ENCODE measurements at regions not wholly inside any gene's neighbourhood (a gene's known extent, or its start where the extent isn't known, plus 50 kb on each side); places are given as distances from the start of the nearest gene placed in this dataset.
A peak's percentile ranks its signal among the peaks of the same experiment; 100 is the strongest.

DNA sequence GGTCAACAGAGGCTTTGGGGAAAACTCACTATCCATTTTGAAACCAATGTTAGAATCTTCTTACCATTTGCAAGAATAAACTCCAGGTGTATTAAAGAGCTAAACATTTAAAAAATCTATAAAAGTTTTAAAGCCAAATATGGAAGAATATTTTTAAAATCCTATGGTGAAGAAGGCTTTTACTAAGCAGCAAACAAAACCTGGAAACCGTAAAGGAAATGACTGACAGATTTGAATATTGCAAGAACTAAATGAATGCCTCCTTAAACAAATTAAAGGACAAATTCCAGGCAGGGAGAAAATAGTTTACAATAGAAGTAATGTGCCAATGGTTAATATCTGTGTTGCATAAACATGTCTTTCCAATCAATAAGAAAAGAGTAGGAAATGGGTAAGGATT lies 68.1 kb downstream of the KLF15 start:
- 56 to 71% methylated on average over 1 of the region's 1 CpG for WGBS, 2 donors (ENCODE audit: low coverage in 1 of 2)
- peaks cover 57% of the 10 kb centered on the region for H3K27me3 ChIP-seq
- TF ChIP-seq POLR2A (IDR thresholded peaks at IDR 0.05) (no peak), POLR2AphosphoS5 (IDR thresholded peaks at IDR 0.05) (no peak), EP300 (IDR thresholded peaks at IDR 0.05; ENCODE audit: low read depth) (no peak)
- TF ChIP-seq, protein P1, sequence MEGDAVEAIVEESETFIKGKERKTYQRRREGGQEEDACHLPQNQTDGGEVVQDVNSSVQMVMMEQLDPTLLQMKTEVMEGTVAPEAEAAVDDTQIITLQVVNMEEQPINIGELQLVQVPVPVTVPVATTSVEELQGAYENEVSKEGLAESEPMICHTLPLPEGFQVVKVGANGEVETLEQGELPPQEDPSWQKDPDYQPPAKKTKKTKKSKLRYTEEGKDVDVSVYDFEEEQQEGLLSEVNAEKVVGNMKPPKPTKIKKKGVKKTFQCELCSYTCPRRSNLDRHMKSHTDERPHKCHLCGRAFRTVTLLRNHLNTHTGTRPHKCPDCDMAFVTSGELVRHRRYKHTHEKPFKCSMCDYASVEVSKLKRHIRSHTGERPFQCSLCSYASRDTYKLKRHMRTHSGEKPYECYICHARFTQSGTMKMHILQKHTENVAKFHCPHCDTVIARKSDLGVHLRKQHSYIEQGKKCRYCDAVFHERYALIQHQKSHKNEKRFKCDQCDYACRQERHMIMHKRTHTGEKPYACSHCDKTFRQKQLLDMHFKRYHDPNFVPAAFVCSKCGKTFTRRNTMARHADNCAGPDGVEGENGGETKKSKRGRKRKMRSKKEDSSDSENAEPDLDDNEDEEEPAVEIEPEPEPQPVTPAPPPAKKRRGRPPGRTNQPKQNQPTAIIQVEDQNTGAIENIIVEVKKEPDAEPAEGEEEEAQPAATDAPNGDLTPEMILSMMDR (IDR thresholded peaks at IDR 0.05), result no peak
- H3K4me3 ChIP-seq, result no peak overlapping the region
- in situ Hi-C loops (cut with MboI; ENCODE audit: low pct_ligation_motif_present in 1 of 4, low pct_unique_long_range_greater_than_20kb in 1 of 4, low sequenced_read_pairs in 3 of 4), result no loop called here
- H3K9me3 ChIP-seq, result no peaks in the 10 kb centered on the region
- peaks cover 6 to 20% (median 10%) of the 10 kb centered on the region in 4 donors for H3K4me1 ChIP-seq
- DNase-seq, result no peak
- no peak overlapping the region for H3K27ac ChIP-seq
- no peaks in the 10 kb centered on the region for H3K36me3 ChIP-seq
- intact Hi-C loops (cut with DNase I; ENCODE audit: low total_unique reads), result no loop called here

DNA sequence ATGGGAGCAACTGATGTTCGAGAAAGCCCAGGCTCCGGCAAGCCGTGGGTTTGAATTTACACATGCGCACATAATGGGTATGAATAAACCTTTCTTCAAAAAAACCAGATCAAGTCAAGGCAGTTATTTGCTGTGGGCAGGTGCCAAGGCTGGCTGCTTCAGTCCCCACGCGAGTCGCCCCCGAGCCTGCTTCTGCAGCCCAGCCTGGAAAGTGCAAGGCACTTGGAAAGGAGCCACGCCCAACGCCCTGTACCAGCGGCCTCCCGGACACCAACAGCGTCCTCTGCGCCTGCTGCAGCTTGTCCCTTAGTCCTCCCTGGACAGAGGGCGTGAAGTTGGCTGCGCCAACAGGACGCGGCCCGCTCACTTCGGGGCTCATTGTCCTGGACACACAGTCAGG lies 68.9 kb downstream of the KLF15 start:
- in situ Hi-C loops (cut with MboI; ENCODE audit: low pct_ligation_motif_present in 1 of 4, low pct_unique_long_range_greater_than_20kb in 1 of 4, low sequenced_read_pairs in 3 of 4), result no loop called here
- 53% methylated on average over 16 of the region's 20 CpGs; no CpG with 5 or more reads in 1 of the 2 donors for WGBS, 2 donors (ENCODE audit: low coverage in 1 of 2)

DNA sequence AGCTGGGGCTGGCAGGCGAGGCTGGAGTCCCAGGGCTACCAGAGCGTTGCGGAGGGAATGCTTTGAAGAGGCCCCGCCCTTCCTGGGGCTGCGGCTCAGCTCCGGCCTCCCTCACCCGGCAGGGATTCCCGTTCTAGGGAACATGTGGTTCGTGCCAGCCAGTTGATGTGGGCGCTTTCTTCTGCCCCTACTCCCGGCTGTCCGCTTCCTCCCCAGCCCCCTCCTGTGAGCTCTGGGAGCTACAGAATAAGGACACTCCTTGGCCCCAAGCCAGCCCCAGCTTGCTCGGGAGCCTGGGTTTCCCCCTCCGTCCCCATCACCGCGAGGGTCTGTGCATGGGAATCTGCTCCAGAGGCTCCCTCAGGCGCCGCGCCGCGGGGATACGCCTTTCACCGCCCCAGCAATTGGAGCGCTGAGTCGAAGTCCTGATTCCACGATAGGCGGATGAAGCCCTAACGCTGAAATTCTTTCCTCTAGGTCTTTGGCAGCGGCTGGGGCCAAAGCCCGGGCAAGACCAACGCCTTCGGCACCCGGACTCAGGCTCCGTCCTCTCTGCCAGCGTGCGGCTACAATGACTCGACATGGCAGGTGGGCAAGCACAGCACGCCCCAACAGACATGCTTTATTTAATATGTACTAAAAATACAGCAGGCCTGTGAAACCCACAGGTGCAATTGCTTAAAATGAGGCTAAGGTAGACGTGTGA lies 69.5 kb downstream of the KLF15 start:
- DNase-seq, result peak; percentile 53
- in situ Hi-C loops (cut with MboI; ENCODE audit: low pct_ligation_motif_present in 1 of 4, low pct_unique_long_range_greater_than_20kb in 1 of 4, low sequenced_read_pairs in 3 of 4), result no loop called here
- Histone ChIP-seq H3K9me3 (no peaks in the 10 kb centered on the region), H3K36me3 (no peaks in the 10 kb centered on the region), H3K4me3 (peak overlapping the region; percentile 20 to 39 (median 27)), H3K27ac (peak overlapping the region; percentile 49 to 84 (median 74)), H3K4me1 (peaks cover 6 to 20% (median 10%) of the 10 kb centered on the region in 4 donors), H3K27me3 (peaks cover 57% of the 10 kb centered on the region)
- intact Hi-C loops (cut with DNase I; ENCODE audit: low total_unique reads), result no loop called here
- no peak for TF ChIP-seq EP300 (IDR thresholded peaks at IDR 0.05; ENCODE audit: low read depth)
- TF ChIP-seq POLR2AphosphoS5 (IDR thresholded peaks at IDR 0.05), result peak in 1 of 3 donors; percentile 14
- TF ChIP-seq, protein P1 (IDR thresholded peaks at IDR 0.05), result no peak
- TF ChIP-seq POLR2A (IDR thresholded peaks at IDR 0.05), result no peak
- 2% methylated on average over 36 of the region's 39 CpGs; no CpG with 5 or more reads in 1 of the 2 donors for WGBS, 2 donors (ENCODE audit: low coverage in 1 of 2)

More for the DNA sequence above, 68.9 kb downstream of the KLF15 start:
- Histone ChIP-seq H3K27ac (peak overlapping the region; percentile 49 to 84 (median 74)), H3K36me3 (no peaks in the 10 kb centered on the region), H3K9me3 (no peaks in the 10 kb centered on the region), H3K4me1 (peaks cover 6 to 20% (median 10%) of the 10 kb centered on the region in 4 donors), H3K27me3 (peaks cover 57% of the 10 kb centered on the region), H3K4me3 (no peak overlapping the region)
- DNase-seq, result peak; percentile 31
- intact Hi-C loops (cut with DNase I; ENCODE audit: low total_unique reads), result no loop called here
- TF ChIP-seq, protein P1 (IDR thresholded peaks at IDR 0.05), result no peak
- TF ChIP-seq POLR2A (IDR thresholded peaks at IDR 0.05), result no peak
- TF ChIP-seq POLR2AphosphoS5 (IDR thresholded peaks at IDR 0.05), result no peak
- TF ChIP-seq EP300 (IDR thresholded peaks at IDR 0.05; ENCODE audit: low read depth), result no peak

DNA sequence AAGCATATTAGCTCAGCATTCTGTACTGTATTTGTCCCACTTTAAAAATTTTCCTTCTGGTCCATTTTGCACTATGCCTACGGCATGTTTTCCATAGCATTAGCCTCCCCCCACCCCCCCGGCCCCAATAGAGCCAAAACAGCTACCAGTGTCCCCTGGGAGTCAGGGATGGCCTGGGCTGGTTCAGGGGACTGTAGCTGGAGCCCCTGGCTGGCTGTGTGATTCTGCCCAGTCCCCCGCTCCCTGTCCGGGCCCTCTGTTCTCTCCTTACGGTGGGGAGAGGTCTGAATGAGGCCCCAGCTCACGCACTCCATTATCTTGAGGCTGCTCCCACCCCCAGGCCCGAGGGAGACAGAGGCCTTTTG lies 70.1 kb downstream of the KLF15 start:
- peaks cover 57% of the 10 kb centered on the region for H3K27me3 ChIP-seq
- no peaks in the 10 kb centered on the region for H3K36me3 ChIP-seq
- no peak for TF ChIP-seq POLR2AphosphoS5 (IDR thresholded peaks at IDR 0.05)
- no peak for TF ChIP-seq EP300 (IDR thresholded peaks at IDR 0.05; ENCODE audit: low read depth)
- TF ChIP-seq POLR2A (IDR thresholded peaks at IDR 0.05), result no peak
- TF ChIP-seq, protein P1 (IDR thresholded peaks at IDR 0.05), result no peak
- in situ Hi-C loops (cut with MboI; ENCODE audit: low pct_ligation_motif_present in 1 of 4, low pct_unique_long_range_greater_than_20kb in 1 of 4, low sequenced_read_pairs in 3 of 4), result no loop called here
- peak overlapping the region in 3 of 4 donors; percentile 20 to 39 (median 26) for H3K4me3 ChIP-seq
- no peak for DNase-seq
- 27 to 80% methylated on average over 1 to 2 of the region's 7 CpGs for WGBS, 2 donors (ENCODE audit: low coverage in 1 of 2)
- no peaks in the 10 kb centered on the region for H3K9me3 ChIP-seq
- H3K4me1 ChIP-seq, result peaks cover 6 to 20% (median 10%) of the 10 kb centered on the region in 4 donors
- intact Hi-C loops (cut with DNase I; ENCODE audit: low total_unique reads), result no loop called here
- H3K27ac ChIP-seq, result peak overlapping the region; percentile 49 to 84 (median 74)
